RWPE2 (cell line): ENCODE measurements at regions not wholly inside any gene's neighbourhood (a gene's known extent, or its start where the extent isn't known, plus 50 kb on each side); places are given as distances from the start of the nearest gene placed in this dataset.

Source experiments
- ATAC-seq: fragments of 200-7000 bp; cut with Tn5 transposase; 3 replicates; pipeline ENCODE4 v1.9.1; 2021; ENCODE audit warnings: low read depth
- DNase-seq: peaks from one replicate; pipeline ENCODE4 v3.0.0-alpha.2; 2020; ENCODE audit warnings: low spot score
- H3K27ac ChIP-seq: fragments of 450-650 bp; 2 replicates; pipeline ENCODE4 v1.5.1; 2017; ENCODE audit warnings: mild to moderate bottlenecking; ENCODE audit not compliant: poor library complexity, severe bottlenecking
- H3K27me3 ChIP-seq: fragments of 250-450 bp; sonication (Bioruptor Pico); 2 replicates; pipeline ENCODE4 v1.5.1; 2021; ENCODE audit warnings: mild to moderate bottlenecking, moderate library complexity; ENCODE audit not compliant: insufficient read depth, poor library complexity, severe bottlenecking
- H3K36me3 ChIP-seq: fragments of 250-450 bp; sonication (Bioruptor Pico); 2 replicates; pipeline ENCODE4 v1.5.1; 2020; ENCODE audit warnings: low read depth, mild to moderate bottlenecking, moderate library complexity
- H3K4me1 ChIP-seq: fragments of 250-450 bp; sonication (Bioruptor Pico); 2 replicates; pipeline ENCODE4 v1.5.1; 2021; ENCODE audit warnings: mild to moderate bottlenecking, moderate library complexity; ENCODE audit not compliant: insufficient read depth, poor library complexity, severe bottlenecking
- H3K4me3 ChIP-seq: fragments of 250-450 bp; sonication (Bioruptor Pico); 2 replicates; pipeline ENCODE4 v1.5.1; 2021; ENCODE audit warnings: mild to moderate bottlenecking, moderate library complexity; ENCODE audit not compliant: severe bottlenecking
- H3K9me3 ChIP-seq: fragments of 250-450 bp; sonication (Bioruptor Pico); 2 replicates; pipeline ENCODE4 v1.5.1; 2021; ENCODE audit warnings: mild to moderate bottlenecking, moderate library complexity; ENCODE audit not compliant: severe bottlenecking
- TF ChIP-seq, protein P1 (sequence below): fragments of 450-650 bp; IDR thresholded peaks from one replicate; pipeline ENCODE4 v1.5.1; 2017; ENCODE audit warnings: mild to moderate bottlenecking, moderate library complexity; ENCODE audit not compliant: poor library complexity, severe bottlenecking

DNA sequence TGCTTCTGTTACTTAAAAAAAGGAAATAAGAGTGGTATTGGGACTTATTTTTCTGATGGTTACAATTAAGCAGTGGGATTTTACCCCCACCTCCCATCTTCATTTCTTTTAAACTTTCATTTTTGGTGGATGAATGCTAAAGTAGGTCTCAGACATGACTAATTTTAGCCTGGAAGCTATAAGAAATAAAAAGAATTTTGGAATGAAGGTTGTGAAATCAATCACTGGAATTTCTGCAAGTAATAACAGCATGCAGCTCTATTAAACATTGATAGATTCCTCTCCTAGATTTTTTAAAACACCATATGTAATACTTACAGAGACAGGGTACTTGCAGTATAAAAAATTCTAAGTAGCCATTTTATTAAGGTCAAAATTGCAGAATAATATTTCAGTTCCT lies 164.2 kb upstream of the CLEC14A start:
- peak; percentile 58 for ATAC-seq
- TF ChIP-seq, protein P1, sequence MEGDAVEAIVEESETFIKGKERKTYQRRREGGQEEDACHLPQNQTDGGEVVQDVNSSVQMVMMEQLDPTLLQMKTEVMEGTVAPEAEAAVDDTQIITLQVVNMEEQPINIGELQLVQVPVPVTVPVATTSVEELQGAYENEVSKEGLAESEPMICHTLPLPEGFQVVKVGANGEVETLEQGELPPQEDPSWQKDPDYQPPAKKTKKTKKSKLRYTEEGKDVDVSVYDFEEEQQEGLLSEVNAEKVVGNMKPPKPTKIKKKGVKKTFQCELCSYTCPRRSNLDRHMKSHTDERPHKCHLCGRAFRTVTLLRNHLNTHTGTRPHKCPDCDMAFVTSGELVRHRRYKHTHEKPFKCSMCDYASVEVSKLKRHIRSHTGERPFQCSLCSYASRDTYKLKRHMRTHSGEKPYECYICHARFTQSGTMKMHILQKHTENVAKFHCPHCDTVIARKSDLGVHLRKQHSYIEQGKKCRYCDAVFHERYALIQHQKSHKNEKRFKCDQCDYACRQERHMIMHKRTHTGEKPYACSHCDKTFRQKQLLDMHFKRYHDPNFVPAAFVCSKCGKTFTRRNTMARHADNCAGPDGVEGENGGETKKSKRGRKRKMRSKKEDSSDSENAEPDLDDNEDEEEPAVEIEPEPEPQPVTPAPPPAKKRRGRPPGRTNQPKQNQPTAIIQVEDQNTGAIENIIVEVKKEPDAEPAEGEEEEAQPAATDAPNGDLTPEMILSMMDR = no peak
- H3K4me3 ChIP-seq = no peak overlapping the region

DNA sequence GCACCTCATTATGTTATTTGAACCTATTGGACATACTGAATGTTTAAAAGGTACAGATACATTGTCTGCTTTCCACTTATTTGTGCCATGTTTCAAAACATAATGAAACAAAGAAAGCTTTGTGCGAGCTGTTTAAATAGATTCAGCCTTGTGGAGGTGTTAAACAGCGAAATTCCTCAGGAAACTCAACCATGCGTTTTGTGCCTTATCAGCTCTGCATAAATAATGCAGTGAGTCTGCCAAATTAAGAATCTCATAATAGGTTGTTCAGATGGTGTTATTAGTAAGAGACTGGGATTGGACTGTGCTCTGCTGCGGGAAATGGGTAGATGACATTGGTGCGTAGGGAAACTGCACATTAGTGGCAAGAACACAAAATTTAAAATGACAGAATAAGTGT lies 163.7 kb upstream of the CLEC14A start:
- DNase-seq = no peak
- Histone ChIP-seq H3K27ac (peak overlapping the region; percentile 33), H3K4me1 (peaks cover 14% of the 10 kb centered on the region), H3K4me3 (no peak overlapping the region), H3K27me3 (no peaks in the 10 kb centered on the region), H3K36me3 (no peaks in the 10 kb centered on the region), H3K9me3 (no peaks in the 10 kb centered on the region)
- TF ChIP-seq, protein P1 = no peak
- no peak for ATAC-seq

More for the DNA sequence above, 164.2 kb upstream of the CLEC14A start:
- DNase-seq = no peak
- H3K27ac ChIP-seq = peak overlapping the region; percentile 33
- no peaks in the 10 kb centered on the region for H3K9me3 ChIP-seq
- peaks cover 14% of the 10 kb centered on the region for H3K4me1 ChIP-seq
- H3K36me3 ChIP-seq = no peaks in the 10 kb centered on the region
- H3K27me3 ChIP-seq = no peaks in the 10 kb centered on the region

DNA sequence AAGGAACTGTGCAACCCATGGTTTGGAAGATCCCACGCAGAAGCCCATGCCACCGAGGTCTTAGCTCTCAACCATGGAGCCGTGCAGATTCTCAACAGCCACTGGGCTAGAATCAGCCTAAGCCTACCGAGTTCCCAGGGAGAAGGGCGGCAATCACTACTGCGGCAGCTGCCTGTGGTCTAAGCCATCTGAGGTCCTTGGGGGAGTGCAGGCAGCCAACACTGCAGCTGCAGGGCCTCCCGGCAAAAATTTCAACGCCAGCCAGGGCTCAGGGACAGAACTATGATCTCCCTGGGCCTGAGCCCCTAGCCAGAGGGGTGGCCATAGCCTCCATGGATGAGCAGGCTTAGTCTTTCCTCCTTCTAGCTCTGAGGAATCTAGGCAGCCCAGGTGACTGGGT lies 156.8 kb upstream of the CLEC14A start:
- TF ChIP-seq, protein P1 = no peak
- H3K27ac ChIP-seq = no peak overlapping the region
- no peak overlapping the region for H3K4me3 ChIP-seq
- ATAC-seq (no peak), DNase-seq (no peak)
- H3K27me3 ChIP-seq = no peaks in the 10 kb centered on the region
- peaks cover 2% of the 10 kb centered on the region for H3K4me1 ChIP-seq
- no peaks in the 10 kb centered on the region for H3K36me3 ChIP-seq
- H3K9me3 ChIP-seq = no peaks in the 10 kb centered on the region

DNA sequence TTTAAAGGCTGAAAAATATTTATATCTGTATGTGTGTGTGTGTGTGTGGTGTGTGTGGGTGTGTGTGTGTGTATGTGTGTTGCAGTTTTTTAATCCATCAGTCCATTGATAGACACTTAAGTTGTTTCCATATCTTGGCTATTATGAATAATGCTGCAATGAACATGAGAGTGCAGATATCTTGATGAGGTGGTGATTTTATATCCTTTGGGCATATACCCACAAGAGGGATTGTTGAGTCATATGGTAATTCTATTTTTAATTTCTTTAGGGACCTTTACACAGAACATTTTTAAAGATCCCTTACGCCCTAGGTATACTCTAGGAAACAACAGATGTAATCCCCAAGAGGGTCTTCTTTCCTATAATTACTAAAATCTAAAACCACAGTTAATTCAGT lies 154.5 kb upstream of the CLEC14A start:
- peak; percentile 33; the same call in 1 of the 3 replicates for ATAC-seq
- Histone ChIP-seq H3K36me3 (no peaks in the 10 kb centered on the region), H3K27ac (no peak overlapping the region), H3K9me3 (no peaks in the 10 kb centered on the region), H3K4me1 (peaks cover 8% of the 10 kb centered on the region), H3K27me3 (no peaks in the 10 kb centered on the region), H3K4me3 (no peak overlapping the region)
- DNase-seq = no peak
- TF ChIP-seq, protein P1 = no peak

DNA sequence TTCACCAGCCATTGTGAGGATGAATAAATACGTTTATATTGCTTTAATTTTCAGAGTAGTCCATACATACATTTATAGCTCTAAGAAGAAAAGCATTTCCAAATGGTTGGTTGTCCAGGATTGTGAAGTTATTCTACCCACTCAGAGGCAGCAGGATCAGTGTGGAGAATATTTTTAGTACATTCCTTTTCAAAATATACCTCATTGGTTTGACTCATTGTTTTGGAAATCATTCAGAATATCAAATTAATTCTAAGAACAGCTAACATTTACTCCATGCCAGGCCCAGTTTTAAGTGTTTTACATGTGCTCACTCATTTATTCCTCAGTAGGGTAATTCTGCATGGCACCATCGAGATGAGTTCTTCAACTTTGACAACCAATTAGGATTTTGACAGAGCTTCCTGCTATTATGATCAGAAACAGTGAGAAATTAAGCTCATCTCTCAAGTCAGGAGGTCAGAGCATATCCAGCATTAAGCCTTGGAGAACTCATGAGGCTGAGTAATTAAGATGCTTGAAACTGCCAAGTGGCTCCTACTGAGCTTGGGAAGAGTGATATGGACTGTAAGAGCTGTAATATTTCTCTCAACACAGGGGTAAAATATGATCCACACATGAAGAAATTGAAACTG lies 153.3 kb upstream of the CLEC14A start:
- Histone ChIP-seq H3K9me3 (no peaks in the 10 kb centered on the region), H3K4me3 (no peak overlapping the region), H3K36me3 (no peaks in the 10 kb centered on the region), H3K27ac (no peak overlapping the region), H3K4me1 (peaks cover 20% of the 10 kb centered on the region), H3K27me3 (no peaks in the 10 kb centered on the region)
- no peak for DNase-seq
- TF ChIP-seq, protein P1 = no peak
- ATAC-seq = no peak
